PC-9 (cell line): ENCODE measurements at regions not wholly inside any gene's neighbourhood (a gene's known extent, or its start where the extent isn't known, plus 50 kb on each side); places are given as distances from the start of the nearest gene placed in this dataset.

ENCODE experiments used
- EZH2 ChIP-seq: fragments of 200-600 bp; sonication (generic); IDR thresholded peaks from 2 replicates; pipeline ENCODE4 v1.8.0; 2017; ENCODE audit warnings: antibody characterized with exemption, low read depth
- TF ChIP-seq, protein P1 (sequence below): fragments of 200-600 bp; sonication (generic); conservative IDR thresholded peaks from 2 replicates; pipeline ENCODE4 v1.6.1; 2017; ENCODE audit warnings: mixed run types, antibody characterized with exemption, mild to moderate bottlenecking, moderate library complexity

- TF ChIP-seq, protein P1, sequence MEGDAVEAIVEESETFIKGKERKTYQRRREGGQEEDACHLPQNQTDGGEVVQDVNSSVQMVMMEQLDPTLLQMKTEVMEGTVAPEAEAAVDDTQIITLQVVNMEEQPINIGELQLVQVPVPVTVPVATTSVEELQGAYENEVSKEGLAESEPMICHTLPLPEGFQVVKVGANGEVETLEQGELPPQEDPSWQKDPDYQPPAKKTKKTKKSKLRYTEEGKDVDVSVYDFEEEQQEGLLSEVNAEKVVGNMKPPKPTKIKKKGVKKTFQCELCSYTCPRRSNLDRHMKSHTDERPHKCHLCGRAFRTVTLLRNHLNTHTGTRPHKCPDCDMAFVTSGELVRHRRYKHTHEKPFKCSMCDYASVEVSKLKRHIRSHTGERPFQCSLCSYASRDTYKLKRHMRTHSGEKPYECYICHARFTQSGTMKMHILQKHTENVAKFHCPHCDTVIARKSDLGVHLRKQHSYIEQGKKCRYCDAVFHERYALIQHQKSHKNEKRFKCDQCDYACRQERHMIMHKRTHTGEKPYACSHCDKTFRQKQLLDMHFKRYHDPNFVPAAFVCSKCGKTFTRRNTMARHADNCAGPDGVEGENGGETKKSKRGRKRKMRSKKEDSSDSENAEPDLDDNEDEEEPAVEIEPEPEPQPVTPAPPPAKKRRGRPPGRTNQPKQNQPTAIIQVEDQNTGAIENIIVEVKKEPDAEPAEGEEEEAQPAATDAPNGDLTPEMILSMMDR = no peak
- no peak for TF ChIP-seq EZH2
Measured at GRCh38 chr4:159010563-159011260, 92.2 kb upstream of the RAPGEF2 start.
